NCI-H2196 treated with DMSO at 0.1 percent for 48 hours (cell line): ENCODE measurements at regions not wholly inside any gene's neighbourhood (a gene's known extent, or its start where the extent isn't known, plus 50 kb on each side); places are given as distances from the start of the nearest gene placed in this dataset.
A peak's percentile ranks its signal among the peaks of the same experiment; 100 is the strongest.

ENCODE experiments used
- DNase-seq: peaks from one replicate; lab custom pipeline; 2025; ENCODE audit not compliant: unreplicated experiment; lab: John Stamatoyannopoulos, UW

DNA sequence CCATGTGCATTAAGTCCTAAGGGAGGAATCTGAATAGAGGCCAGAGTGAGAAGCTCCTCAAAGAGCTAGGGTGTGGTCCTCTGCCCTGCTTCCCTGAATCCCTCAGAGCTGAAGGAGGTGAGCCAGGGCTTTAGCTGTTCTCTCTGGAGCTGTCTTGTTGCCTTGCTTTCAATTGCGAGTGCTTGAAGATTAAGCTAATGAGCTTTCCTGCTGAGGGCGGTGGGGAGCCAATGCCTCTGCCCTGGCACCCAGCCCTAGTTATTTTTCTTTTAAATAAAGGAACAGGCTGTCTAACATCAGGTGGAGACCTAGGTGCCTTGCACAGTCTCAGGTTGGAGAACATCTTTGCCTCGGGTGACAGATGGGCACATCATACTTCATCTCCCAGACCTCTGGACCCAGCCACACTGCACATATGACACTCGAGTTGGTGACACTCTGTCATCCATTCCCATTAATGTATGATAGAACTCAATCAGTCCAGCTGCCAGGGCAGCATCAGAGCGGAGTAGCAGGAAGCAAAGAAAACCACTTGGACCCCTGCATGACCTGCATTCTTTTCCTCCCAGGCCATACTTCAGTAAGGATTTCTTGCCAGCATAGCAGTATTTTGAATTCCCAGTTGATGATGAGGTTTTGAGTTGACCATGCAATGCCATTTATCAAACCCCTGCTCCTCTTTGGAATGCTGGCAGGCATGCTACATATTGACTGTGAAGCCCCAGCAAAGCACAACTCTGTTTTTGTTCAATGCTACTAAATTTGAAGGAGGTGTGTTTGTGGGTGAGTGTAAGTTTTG is 292.7 kb downstream of the RNF144A start:
- no peak for DNase-seq

- no peak for DNase-seq
Observed at GRCh38 chr2:7210712-7211111, 293.5 kb downstream of the RNF144A start.

- DNase-seq: no peak
Observed at GRCh38 chr2:7225848-7226247, 308.6 kb downstream of the RNF144A start.

DNA sequence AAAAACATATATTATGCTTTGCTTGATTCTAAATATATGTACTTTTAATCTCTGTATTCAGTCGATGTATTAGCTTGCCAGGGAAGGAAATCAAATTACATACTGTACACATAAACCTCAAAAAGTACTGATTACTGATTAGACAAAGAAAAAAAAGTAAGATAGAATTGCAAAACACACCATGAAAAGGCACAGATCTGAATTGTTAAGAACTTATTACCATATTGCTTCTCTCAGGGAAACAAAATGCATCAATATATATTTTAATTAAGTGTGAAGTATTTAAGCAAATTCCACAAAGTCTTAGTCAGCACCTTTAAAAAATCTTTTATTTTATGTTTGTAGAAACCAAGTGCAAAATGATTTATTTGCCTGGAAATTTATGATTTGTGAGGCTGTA is 309.3 kb downstream of the RNF144A start:
- DNase-seq: no peak

DNA sequence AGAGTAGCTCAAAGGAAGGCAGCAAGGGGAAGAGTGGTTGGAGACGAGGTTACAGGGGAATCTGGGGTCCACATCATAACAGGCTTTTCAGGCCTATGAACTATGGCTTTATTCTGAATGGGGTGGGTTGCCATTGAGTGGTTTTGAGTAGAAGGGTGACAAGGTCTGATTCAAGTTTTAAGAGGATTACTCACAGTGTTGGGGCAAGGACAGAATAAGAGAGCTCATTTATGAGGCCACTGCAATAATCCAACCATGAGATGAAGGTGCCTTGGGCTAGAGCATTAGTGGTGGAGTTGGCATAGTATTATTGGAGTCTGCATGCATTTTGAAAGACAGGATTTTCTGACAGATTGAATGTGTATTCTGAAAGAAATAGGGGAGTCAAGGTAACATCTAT is 315.9 kb downstream of the RNF144A start:
- no peak for DNase-seq

GRCh38 chr2:7237466-7237865 is 320.3 kb downstream of the RNF144A start:
- no peak for DNase-seq

DNA sequence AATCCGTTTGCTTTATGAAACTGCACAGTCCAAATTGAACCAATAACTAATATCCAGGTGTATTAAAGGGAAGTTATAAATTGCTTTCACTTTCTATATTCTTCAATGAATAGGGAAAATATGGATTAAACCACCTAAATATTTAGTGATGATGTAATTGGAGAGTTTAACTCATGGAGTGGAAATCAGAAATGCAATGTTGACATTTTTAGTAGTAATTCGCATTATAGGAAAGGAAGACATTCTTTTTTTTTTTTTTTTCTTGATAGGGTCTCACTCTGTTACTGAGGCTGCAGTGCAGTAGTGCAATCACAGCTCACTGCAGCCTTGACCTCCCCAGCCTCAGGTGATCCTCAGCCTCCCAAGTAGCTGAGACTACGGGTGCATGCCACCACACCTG is 321.9 kb downstream of the RNF144A start:
- no peak for DNase-seq

DNA sequence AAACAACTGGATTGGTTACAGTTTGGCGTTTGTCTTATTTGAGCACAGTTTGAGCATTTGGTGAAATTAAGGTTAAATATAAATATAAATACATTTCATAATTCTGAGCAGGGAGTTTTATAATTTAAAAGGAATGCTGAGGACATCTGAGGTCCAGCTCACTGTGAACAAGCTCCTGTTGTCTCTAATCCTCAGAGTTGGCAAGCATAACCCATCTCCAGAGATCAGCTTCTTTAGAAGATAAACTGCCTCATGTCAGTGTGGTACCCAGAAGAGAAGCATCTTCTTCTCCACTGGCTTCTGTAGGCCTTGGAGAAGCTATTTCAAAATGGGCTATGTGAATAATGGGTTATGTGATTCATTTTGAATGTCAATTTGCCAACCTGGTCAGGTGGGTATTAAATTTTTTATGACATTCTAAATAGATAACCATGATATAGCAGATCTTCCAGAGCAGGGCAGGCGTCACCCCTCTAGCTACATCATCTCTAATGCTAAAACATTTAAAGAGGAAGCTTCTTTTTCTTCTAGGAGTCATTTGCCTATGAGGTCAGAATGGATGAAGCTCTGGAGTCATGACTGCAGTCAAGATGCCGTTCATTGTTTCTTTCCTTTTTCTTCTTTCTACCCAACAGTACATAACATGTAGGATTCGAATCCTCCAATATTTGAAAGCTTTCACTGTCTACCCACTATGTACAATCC is 324.0 kb downstream of the RNF144A start:
- DNase-seq: no peak

GRCh38 chr2:7242189-7242867 is 325.1 kb downstream of the RNF144A start:
- DNase-seq: no peak

- DNase-seq: no peak
Observed at GRCh38 chr2:7243276-7243675, 326.1 kb downstream of the RNF144A start.

DNA sequence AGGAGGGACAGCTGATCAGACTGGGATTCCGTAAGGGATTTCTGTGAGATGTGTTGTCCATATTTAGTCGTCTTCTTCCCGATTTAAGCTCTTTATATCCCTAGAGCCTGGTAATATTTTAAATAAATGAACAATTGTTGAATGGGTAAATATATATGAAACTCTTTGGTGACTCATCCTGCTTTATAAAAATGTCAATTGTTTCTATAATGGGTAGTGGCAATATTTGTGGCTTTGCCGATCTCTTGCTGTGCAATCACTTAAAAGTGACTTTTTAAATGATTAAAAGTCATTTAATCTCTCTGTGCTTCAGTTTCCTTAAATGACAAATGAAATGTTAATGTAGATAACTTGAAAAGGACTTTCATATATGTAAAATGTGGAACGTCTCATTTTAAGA is 339.2 kb downstream of the RNF144A start:
- no peak for DNase-seq

DNA sequence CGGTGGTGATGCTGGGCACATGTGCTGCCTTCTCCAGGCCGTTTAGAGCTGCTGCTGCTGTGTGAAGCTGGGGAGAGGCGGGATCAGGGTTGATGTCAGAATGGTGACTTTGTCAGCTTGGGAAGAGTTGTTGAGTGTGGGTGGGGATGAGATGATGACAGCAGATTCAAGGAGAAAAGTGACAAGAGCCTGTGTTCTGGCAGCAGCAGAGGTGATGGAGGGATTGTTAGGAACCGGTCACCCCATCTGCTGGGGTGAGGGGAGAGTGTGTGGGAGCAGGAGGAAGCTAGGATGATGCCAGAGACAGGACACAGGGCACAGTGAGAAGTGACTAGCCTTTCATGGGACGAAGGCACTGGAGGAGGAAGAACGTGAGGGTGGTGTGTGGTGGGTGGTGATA is 345.5 kb downstream of the RNF144A start:
- DNase-seq: no peak

DNA sequence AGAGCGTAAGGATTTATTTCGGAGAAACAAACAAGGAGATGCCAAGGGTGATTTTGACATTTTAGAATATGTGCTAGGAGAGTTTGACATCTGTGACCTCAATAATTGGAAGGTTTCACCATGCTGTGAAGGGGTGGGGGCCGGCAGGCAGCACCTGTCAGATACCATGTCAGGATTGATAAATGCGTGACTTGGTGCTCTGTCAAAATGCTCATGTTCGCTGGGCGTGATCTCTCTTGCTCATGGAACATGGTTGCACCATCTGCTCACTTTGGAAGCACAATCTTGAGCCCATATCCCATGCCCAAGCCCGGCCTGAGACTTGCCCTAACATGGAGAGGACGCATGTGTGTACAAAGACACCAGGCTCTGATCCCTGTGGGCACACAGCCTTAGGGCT is 347.6 kb downstream of the RNF144A start:
- no peak for DNase-seq

GRCh38 chr2:7265286-7265685 is 348.1 kb downstream of the RNF144A start:
- no peak for DNase-seq

DNA sequence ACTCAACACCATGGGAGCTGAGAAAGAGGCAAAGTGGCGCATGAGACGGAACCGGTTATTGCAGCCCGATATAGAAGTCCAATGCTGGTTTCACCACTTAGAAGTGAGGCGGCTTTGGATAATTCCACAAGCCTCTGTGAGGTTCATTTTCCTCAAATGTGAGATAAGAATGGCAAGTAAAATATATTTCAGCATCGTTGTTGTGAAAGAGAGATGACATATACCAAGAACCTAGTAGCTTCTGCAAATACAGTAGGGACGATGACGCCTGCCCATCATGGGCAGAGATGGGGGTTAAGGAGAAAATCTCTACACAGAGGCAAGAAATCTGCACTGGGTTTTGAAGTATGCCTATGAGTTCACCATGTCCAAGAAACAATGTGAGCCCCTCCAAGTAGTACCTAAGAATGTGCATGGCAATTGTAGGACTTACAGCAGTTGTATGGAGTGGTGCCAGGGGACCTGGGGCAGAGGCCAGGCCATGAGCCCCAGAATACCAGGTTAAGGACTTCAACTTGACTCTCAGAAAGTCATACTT is 352.0 kb downstream of the RNF144A start:
- no peak for DNase-seq

DNA sequence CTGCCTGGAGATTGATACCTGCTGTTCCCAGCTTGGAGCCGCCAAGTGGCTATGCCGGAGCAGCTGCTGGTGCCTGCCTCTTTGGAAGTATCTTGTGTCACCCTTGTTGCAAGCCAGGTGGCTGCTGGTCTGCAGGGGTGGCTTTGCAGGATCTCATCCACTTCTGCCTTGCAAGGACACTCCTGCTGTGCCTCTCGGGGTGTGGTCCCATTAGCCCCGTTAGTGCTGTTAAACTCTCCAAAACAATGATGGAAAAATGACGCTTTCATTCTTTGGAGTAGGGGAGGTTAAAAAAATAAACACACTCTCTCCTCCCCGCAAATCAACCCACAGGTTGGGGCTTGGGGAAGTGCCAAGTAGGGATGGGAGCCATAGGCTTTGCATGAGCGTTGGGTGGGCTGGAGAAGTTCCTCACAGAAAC is 352.8 kb downstream of the RNF144A start:
- DNase-seq: peak; percentile 49

- no peak for DNase-seq
Observed at GRCh38 chr2:7272210-7272609, 355.0 kb downstream of the RNF144A start.

DNA sequence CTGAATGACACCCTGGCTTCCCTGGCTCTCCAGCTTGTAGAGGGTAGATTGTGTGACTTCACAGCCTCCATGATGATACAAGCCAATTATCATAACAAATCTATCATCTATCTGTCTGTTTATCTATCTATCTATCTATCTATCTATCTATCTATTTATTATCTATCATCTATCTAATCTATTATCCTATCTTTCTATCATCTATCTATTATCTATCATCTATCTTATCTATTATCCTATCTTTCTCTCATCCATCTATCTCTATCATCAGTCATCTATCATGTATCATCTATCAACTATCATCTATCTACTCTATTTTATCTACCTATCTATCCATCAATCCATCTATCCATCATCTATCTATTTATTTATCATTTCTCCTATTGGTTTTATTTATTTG is 361.8 kb downstream of the RNF144A start:
- no peak for DNase-seq

GRCh38 chr2:7279421-7279949 is 362.3 kb downstream of the RNF144A start:
- DNase-seq: no peak

GRCh38 chr2:7280790-7281189 is 363.6 kb downstream of the RNF144A start:
- DNase-seq: no peak
